D721Med (cell line): ENCODE measurements at regions not wholly inside any gene's neighbourhood (a gene's known extent, or its start where the extent isn't known, plus 50 kb on each side); places are given as distances from the start of the nearest gene placed in this dataset.

ENCODE experiments used
- DNase-seq: peaks from one replicate; pipeline ENCODE4 v3.0.0; 2011; ENCODE audit warnings: low spot score; ENCODE audit not compliant: insufficient read length
- FAIRE-seq: peaks from 2 replicates; lab custom pipeline; 2011; peaks lifted over from hg19 to GRCh38; lab: Jason Lieb, UNC
- CTCF ChIP-seq: IDR thresholded peaks from 2 replicates; pipeline ENCODE4 v1.5.1; 2012; ENCODE audit warnings: mild to moderate bottlenecking, control low read depth; ENCODE audit not compliant: insufficient read depth; ENCODE audit errors: missing control alignments

- FAIRE-seq = no peak
- DNase-seq = no peak
- TF ChIP-seq CTCF = no peak
These were observed 184.2 kb upstream of the MAN1A1 start for GRCh38 chr6:119533603-119534279.

- DNase-seq = no peak
- no peak for TF ChIP-seq CTCF
- no peak for FAIRE-seq
These were observed 177.6 kb upstream of the MAN1A1 start for GRCh38 chr6:119527231-119527578.

- TF ChIP-seq CTCF = no peak
- DNase-seq = no peak
- FAIRE-seq = no peak
These were observed 177.1 kb upstream of the MAN1A1 start for GRCh38 chr6:119526561-119527230.

GRCh38 chr6:119524410-119524809 is 174.8 kb upstream of the MAN1A1 start:
- no peak for TF ChIP-seq CTCF
- DNase-seq (no peak), FAIRE-seq (no peak)

GRCh38 chr6:119523556-119523955 is 174.0 kb upstream of the MAN1A1 start:
- DNase-seq (no peak), FAIRE-seq (no peak)
- no peak for TF ChIP-seq CTCF

GRCh38 chr6:119521251-119521650 is 171.7 kb upstream of the MAN1A1 start:
- DNase-seq = no peak
- TF ChIP-seq CTCF = no peak
- no peak for FAIRE-seq

GRCh38 chr6:119517428-119517827 is 167.9 kb upstream of the MAN1A1 start:
- FAIRE-seq (no peak), DNase-seq (no peak)
- no peak for TF ChIP-seq CTCF
